DND-41 (cell line): ENCODE measurements at regions not wholly inside any gene's neighbourhood (a gene's known extent, or its start where the extent isn't known, plus 50 kb on each side); places are given as distances from the start of the nearest gene placed in this dataset.

Experiments
- CTCF ChIP-seq: IDR thresholded peaks from 2 replicates; pipeline ENCODE4 v1.5.1; 2012; ENCODE audit warnings: borderline replicate concordance, low read length, moderate library complexity, mild to moderate bottlenecking; ENCODE audit not compliant: poor library complexity, severe bottlenecking; ENCODE audit errors: extremely low read depth
- EZH2 ChIP-seq: IDR thresholded peaks from 3 replicates; pipeline ENCODE4 v1.6.1; 2012; ENCODE audit warnings: borderline replicate concordance, low read depth, mild to moderate bottlenecking, moderate library complexity, low read length, inconsistent platforms; ENCODE audit not compliant: severe bottlenecking

- TF ChIP-seq CTCF (no peak), EZH2 (no peak)
Measured at GRCh38 chr15:84402856-84403608, 167.5 kb downstream of the GOLGA6L4 start.
